ENCODE measurements at regions not wholly inside any gene's neighbourhood (a gene's known extent, or its start where the extent isn't known, plus 50 kb on each side); places are given as distances from the start of the nearest gene placed in this dataset.

GRCh38 chr10:10533437-10533836 is 484.2 kb upstream of the CELF2 start:
- no peak for TF ChIP-seq REST (IDR thresholded peaks at IDR 0.05)
- TF ChIP-seq, protein P1, sequence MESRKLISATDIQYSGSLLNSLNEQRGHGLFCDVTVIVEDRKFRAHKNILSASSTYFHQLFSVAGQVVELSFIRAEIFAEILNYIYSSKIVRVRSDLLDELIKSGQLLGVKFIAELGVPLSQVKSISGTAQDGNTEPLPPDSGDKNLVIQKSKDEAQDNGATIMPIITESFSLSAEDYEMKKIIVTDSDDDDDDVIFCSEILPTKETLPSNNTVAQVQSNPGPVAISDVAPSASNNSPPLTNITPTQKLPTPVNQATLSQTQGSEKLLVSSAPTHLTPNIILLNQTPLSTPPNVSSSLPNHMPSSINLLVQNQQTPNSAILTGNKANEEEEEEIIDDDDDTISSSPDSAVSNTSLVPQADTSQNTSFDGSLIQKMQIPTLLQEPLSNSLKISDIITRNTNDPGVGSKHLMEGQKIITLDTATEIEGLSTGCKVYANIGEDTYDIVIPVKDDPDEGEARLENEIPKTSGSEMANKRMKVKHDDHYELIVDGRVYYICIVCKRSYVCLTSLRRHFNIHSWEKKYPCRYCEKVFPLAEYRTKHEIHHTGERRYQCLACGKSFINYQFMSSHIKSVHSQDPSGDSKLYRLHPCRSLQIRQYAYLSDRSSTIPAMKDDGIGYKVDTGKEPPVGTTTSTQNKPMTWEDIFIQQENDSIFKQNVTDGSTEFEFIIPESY (IDR thresholded peaks at IDR 0.05), result no peak
- Histone ChIP-seq H3K4me1 (ENCODE audit: control insufficient read depth in 4 of 4, insufficient read depth in 4 of 4, low read length in 3 of 4) (no peaks in the 10 kb centered on the region), H3K9me3 (ENCODE audit: control insufficient read depth in 4 of 4, low read length in 3 of 4) (peaks cover 0 to 4% (median 0%) of the 10 kb centered on the region in 4 donors), H3K9ac (ENCODE audit: low read depth in 1 of 2, low read length in 2 of 2) (no peak overlapping the region), H3K4me3 (ENCODE audit: low read depth in 1 of 3, low read length in 3 of 3) (no peak overlapping the region), H3K36me3 (ENCODE audit: control insufficient read depth in 4 of 4, insufficient read depth in 3 of 4, low read depth in 1 of 4, low read length in 3 of 4) (no peaks in the 10 kb centered on the region), H3K27ac (ENCODE audit: low read depth in 1 of 2, low read length in 2 of 2) (no peak overlapping the region), H3K27me3 (ENCODE audit: control insufficient read depth in 4 of 4, insufficient read depth in 4 of 4, low read length in 3 of 4) (no peaks in the 10 kb centered on the region)
- no peak for DNase-seq (ENCODE audit: low spot score)
- 69% methylated on average over 3 of the region's 3 CpGs for WGBS

- no peak overlapping the region for H3K27ac ChIP-seq (ENCODE audit: low read depth in 1 of 2, low read length in 2 of 2)
- H3K4me1 ChIP-seq (ENCODE audit: control insufficient read depth in 4 of 4, insufficient read depth in 4 of 4, low read length in 3 of 4), result no peaks in the 10 kb centered on the region
- H3K4me3 ChIP-seq (ENCODE audit: low read depth in 1 of 3, low read length in 3 of 3), result no peak overlapping the region
- WGBS, result 72% methylated on average over 1 of the region's 1 CpG
- no peak overlapping the region for H3K9ac ChIP-seq (ENCODE audit: low read depth in 1 of 2, low read length in 2 of 2)
- H3K27me3 ChIP-seq (ENCODE audit: control insufficient read depth in 4 of 4, insufficient read depth in 4 of 4, low read length in 3 of 4), result no peaks in the 10 kb centered on the region
- H3K9me3 ChIP-seq (ENCODE audit: control insufficient read depth in 4 of 4, low read length in 3 of 4), result peaks cover 0 to 4% (median 0%) of the 10 kb centered on the region in 4 donors
- no peaks in the 10 kb centered on the region for H3K36me3 ChIP-seq (ENCODE audit: control insufficient read depth in 4 of 4, insufficient read depth in 3 of 4, low read depth in 1 of 4, low read length in 3 of 4)
- TF ChIP-seq YY1 (IDR thresholded peaks at IDR 0.05), result no peak
- TF ChIP-seq, protein P2, sequence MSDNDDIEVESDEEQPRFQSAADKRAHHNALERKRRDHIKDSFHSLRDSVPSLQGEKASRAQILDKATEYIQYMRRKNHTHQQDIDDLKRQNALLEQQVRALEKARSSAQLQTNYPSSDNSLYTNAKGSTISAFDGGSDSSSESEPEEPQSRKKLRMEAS (IDR thresholded peaks at IDR 0.05), result no peak
- TF ChIP-seq, protein P3, sequence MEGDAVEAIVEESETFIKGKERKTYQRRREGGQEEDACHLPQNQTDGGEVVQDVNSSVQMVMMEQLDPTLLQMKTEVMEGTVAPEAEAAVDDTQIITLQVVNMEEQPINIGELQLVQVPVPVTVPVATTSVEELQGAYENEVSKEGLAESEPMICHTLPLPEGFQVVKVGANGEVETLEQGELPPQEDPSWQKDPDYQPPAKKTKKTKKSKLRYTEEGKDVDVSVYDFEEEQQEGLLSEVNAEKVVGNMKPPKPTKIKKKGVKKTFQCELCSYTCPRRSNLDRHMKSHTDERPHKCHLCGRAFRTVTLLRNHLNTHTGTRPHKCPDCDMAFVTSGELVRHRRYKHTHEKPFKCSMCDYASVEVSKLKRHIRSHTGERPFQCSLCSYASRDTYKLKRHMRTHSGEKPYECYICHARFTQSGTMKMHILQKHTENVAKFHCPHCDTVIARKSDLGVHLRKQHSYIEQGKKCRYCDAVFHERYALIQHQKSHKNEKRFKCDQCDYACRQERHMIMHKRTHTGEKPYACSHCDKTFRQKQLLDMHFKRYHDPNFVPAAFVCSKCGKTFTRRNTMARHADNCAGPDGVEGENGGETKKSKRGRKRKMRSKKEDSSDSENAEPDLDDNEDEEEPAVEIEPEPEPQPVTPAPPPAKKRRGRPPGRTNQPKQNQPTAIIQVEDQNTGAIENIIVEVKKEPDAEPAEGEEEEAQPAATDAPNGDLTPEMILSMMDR (IDR thresholded peaks at IDR 0.05; ENCODE audit: low read depth, low read length, missing input control), result no peak
- no peak for DNase-seq (ENCODE audit: low spot score)
Observed at GRCh38 chr10:10538326-10538725, 479.3 kb upstream of the CELF2 start.

GRCh38 chr10:10540398-10540797 is 477.3 kb upstream of the CELF2 start:
- no peak overlapping the region for H3K27ac ChIP-seq (ENCODE audit: low read depth in 1 of 2, low read length in 2 of 2)
- DNase-seq (ENCODE audit: low spot score), result no peak
- 72% methylated on average over 3 of the region's 3 CpGs for WGBS
- H3K4me3 ChIP-seq (ENCODE audit: low read depth in 1 of 3, low read length in 3 of 3), result no peak overlapping the region
- H3K9me3 ChIP-seq (ENCODE audit: control insufficient read depth in 4 of 4, low read length in 3 of 4), result peaks cover 0 to 4% (median 0%) of the 10 kb centered on the region in 4 donors
- no peaks in the 10 kb centered on the region for H3K27me3 ChIP-seq (ENCODE audit: control insufficient read depth in 4 of 4, insufficient read depth in 4 of 4, low read length in 3 of 4)
- H3K9ac ChIP-seq (ENCODE audit: low read depth in 1 of 2, low read length in 2 of 2), result no peak overlapping the region
- no peaks in the 10 kb centered on the region for H3K36me3 ChIP-seq (ENCODE audit: control insufficient read depth in 4 of 4, insufficient read depth in 3 of 4, low read depth in 1 of 4, low read length in 3 of 4)
- TF ChIP-seq FOXA1 (IDR thresholded peaks at IDR 0.05) (no peak), EGR1 (IDR thresholded peaks at IDR 0.05; ENCODE audit: low read depth in 2 of 2) (no peak), TAF1 (conservative IDR thresholded peaks at IDR 0.05) (no peak), HNF4A (conservative IDR thresholded peaks at IDR 0.05) (no peak), GABPA (IDR thresholded peaks at IDR 0.05 in 1 of 2, conservative IDR thresholded peaks at IDR 0.05 in 1 of 2) (no peak), SP1 (IDR thresholded peaks at IDR 0.05) (no peak), FOXA2 (IDR thresholded peaks at IDR 0.05) (no peak), YY1 (IDR thresholded peaks at IDR 0.05) (no peak), NR2F2 (IDR thresholded peaks at IDR 0.05) (no peak)
- TF ChIP-seq, protein P2 (IDR thresholded peaks at IDR 0.05), result no peak
- TF ChIP-seq, protein P1 (IDR thresholded peaks at IDR 0.05), result no peak
- no peaks in the 10 kb centered on the region for H3K4me1 ChIP-seq (ENCODE audit: control insufficient read depth in 4 of 4, insufficient read depth in 4 of 4, low read length in 3 of 4)
